ENCODE measurements at regions not wholly inside any gene's neighbourhood (a gene's known extent, or its start where the extent isn't known, plus 50 kb on each side); places are given as distances from the start of the nearest gene placed in this dataset.

DNA sequence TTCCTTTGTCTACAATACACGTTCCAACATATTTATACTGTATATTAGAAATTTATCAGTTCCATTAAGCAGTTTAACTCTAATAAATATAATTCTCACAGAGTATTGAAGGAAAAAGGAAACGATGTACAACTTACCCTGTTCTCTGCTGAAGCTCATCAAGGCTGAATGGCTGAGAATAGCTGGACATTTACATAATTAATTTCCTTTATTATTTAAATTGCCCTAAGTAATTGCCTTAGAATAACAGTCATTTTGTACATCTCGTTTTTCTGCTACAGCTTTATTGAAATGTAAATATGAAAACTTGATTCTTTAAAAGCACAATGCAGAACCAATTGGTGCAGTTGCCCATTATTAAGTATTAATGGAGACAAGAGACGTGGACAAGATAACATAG is 648.3 kb upstream of the ATXN8OS start:
- no peaks in the 10 kb centered on the region for H3K36me3 ChIP-seq
- intact Hi-C loops (cut with DNase I): no loop called here
- H3K27me3 ChIP-seq: no peaks in the 10 kb centered on the region
- TF ChIP-seq CTCF (IDR thresholded peaks at IDR 0.05): no peak
- 42 to 51% methylated on average over 4 of the region's 4 CpGs for WGBS, 2 donors
- H3K27ac ChIP-seq: no peak overlapping the region
- H3K9me3 ChIP-seq: peaks cover 0 to 7% (median 0%) of the 10 kb centered on the region in 11 donors
- H3K4me1 ChIP-seq: no peaks in the 10 kb centered on the region
- no peak for DNase-seq
- ATAC-seq: no peak
- no peak overlapping the region for H3K4me3 ChIP-seq

GRCh38 chr13:69458013-69458412 is 649.6 kb upstream of the ATXN8OS start:
- Histone ChIP-seq H3K9me3 (peaks cover 0 to 7% (median 0%) of the 10 kb centered on the region in 11 donors), H3K27ac (no peak overlapping the region), H3K36me3 (no peaks in the 10 kb centered on the region), H3K27me3 (no peaks in the 10 kb centered on the region), H3K4me3 (no peak overlapping the region), H3K4me1 (no peaks in the 10 kb centered on the region)
- ATAC-seq (no peak), DNase-seq (no peak)
- intact Hi-C loops (cut with DNase I): no loop called here
- TF ChIP-seq CTCF (IDR thresholded peaks at IDR 0.05): no peak

- Histone ChIP-seq H3K9me3 (peaks cover 0 to 6% (median 0%) of the 10 kb centered on the region in 11 donors), H3K4me3 (no peak overlapping the region), H3K36me3 (no peaks in the 10 kb centered on the region), H3K27ac (no peak overlapping the region), H3K27me3 (no peaks in the 10 kb centered on the region), H3K4me1 (no peaks in the 10 kb centered on the region)
- intact Hi-C loops (cut with DNase I): no loop called here
- no peak for TF ChIP-seq CTCF (IDR thresholded peaks at IDR 0.05)
- ATAC-seq (no peak), DNase-seq (no peak)
- WGBS, 2 donors: 47 to 67% methylated on average over 1 of the region's 1 CpG
Observed at GRCh38 chr13:69450245-69450644, 657.4 kb upstream of the ATXN8OS start.

GRCh38 chr13:69425235-69425634 is 682.4 kb upstream of the ATXN8OS start:
- intact Hi-C loops (cut with DNase I): no loop called here
- Histone ChIP-seq H3K27me3 (no peaks in the 10 kb centered on the region), H3K27ac (no peak overlapping the region), H3K4me1 (no peaks in the 10 kb centered on the region), H3K36me3 (no peaks in the 10 kb centered on the region), H3K4me3 (no peak overlapping the region), H3K9me3 (peaks cover 0 to 70% (median 10%) of the 10 kb centered on the region in 11 donors)
- no peak for DNase-seq
- no peak for TF ChIP-seq CTCF (IDR thresholded peaks at IDR 0.05)
- ATAC-seq: no peak

DNA sequence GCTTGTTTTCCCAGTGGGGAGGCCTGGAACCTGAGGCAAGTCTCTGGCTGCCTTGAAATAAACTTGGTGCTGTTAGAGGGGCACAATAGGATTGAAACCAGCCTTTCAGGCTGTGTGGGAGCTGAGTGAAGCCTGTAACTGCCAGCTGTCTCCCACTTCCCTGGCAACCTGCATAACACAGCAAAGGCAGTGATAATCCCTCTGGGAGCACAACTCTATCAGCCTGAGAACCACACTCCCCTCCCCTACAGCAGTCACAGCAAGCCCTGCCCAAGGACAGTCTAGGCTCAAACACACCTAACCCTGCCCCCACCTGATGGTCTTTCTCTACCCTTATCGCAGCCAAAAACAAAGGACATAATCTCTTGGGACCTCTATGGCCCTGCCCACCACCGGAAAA is 683.8 kb upstream of the ATXN8OS start:
- Histone ChIP-seq H3K27me3 (no peaks in the 10 kb centered on the region), H3K9me3 (peaks cover 0 to 66% (median 10%) of the 10 kb centered on the region in 11 donors), H3K4me1 (no peaks in the 10 kb centered on the region), H3K27ac (no peak overlapping the region), H3K36me3 (no peaks in the 10 kb centered on the region), H3K4me3 (no peak overlapping the region)
- WGBS, 2 donors: 66 to 85% methylated on average over 2 of the region's 2 CpGs
- no peak for TF ChIP-seq CTCF (IDR thresholded peaks at IDR 0.05)
- ATAC-seq (no peak), DNase-seq (no peak)
- intact Hi-C loops (cut with DNase I): no loop called here

All from heart right ventricle (tissue), 16 donors.